ENCODE measurements at regions not wholly inside any gene's neighbourhood (a gene's known extent, or its start where the extent isn't known, plus 50 kb on each side); places are given as distances from the start of the nearest gene placed in this dataset.
"Not testable (repeated sequence)": the region's sequence is repeated elsewhere in the genome, so short reads cannot be mapped to it uniquely, and the experiment has no call there.

DNA sequence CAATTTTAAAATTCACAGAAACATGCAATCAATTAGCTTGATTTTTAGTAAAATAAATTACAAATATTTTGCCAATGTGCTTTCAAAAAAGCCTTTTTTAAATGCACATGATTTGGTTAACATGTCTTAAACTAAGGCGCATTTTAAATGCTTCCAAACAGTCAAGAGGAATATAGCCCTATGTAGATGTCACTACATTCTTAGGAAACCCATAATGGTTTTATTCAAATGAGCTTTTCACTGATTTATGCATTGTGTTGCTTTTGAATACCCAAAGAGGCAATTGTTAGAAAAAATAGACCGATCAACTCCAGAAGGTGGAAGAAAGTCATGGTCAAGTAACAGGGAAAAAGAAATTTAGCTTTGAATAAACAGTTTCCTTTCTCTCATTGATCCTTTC is 366.9 kb upstream of the PPP2R3A start:
- Mint-ChIP-seq H3K4me1 (no peaks in the 10 kb centered on the region), H3K36me3 (no peaks in the 10 kb centered on the region), H3K27ac (no peak overlapping the region), H3K27me3 (peaks cover 9% of the 10 kb centered on the region), H3K9me3 (no peaks in the 10 kb centered on the region), H3K4me3 (no peak overlapping the region)
- no peak for ATAC-seq

DNA sequence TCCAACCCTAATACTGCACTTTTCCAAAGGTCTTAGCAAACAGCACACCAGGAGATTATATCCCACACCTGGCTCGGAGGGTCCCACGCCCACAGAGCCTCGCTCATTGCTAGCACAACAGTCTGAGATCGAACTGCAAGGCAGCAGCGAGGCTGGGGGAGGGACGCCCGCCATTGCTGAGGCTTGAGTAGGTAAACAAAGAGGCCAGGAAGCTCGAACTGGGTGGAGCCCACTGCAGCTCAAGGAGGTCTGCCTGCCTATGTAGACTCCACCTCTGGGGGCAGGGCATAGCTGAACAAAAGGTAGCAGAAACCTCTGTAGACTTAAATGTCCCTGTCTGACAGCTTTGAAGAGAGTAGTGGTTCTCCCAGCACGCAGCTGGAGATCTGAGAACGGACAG is 361.0 kb upstream of the PPP2R3A start:
- H3K36me3 Mint-ChIP-seq, H3K27ac Mint-ChIP-seq, H3K4me1 Mint-ChIP-seq, H3K27me3 Mint-ChIP-seq, H3K4me3 Mint-ChIP-seq, ATAC-seq, H3K9me3 Mint-ChIP-seq: not testable (repeated sequence)

DNA sequence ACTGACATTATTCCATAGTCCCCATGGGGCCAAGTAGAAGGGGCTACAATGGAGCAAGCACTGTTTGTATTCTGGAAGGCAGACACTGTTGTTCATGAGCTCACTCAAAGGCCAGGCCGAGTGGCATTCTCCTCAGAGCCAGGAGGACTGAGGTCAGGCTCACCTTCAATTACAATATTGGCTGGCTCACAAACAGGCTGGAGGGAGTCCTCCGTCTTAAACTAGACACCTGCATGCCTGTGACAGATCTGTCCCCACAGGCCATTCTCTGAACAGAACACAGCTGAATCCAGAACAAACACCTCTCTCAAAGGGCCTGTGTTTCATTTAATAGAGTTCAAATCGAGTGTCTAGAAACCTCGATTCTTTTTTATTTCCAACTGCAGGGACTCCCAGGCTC is 347.4 kb upstream of the PPP2R3A start:
- Mint-ChIP-seq H3K9me3 (peaks cover 5% of the 10 kb centered on the region), H3K27me3 (no peaks in the 10 kb centered on the region), H3K4me3 (no peak overlapping the region), H3K4me1 (no peaks in the 10 kb centered on the region), H3K36me3 (no peaks in the 10 kb centered on the region), H3K27ac (no peak overlapping the region)
- ATAC-seq = no peak

DNA sequence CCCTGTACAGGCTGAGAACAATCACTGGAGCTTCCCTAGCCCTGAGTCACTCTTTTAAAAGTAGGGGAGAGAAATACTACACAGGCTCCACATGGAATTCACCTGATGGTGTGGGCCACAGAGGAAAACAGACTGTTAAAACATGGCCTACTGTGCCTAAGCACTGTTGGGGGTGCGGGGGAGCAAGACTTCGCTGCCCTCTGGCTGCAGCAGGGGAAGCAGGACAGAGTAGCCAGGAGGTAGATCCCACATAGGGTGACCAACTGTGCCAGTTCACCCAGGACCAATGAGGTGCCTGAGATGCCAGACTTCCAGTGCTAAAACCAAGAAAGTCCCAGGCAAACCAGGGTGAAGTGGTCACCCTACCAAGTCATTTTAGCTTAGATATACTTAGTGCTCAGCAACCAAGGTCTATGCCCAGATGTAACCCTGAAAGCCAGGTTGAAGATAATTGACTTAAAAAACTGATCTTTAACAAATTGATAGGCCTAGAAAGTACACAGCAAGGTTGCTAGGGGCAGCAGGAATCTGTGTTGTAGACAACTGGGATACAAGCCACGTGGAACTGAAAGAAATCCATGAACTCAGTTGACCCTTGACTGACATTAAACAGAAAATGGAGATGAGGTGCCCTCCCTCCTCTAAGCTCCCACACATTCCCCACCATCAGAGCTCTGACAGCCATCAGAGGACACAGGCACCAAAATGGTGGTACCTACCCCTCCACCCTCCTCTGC is 344.2 kb upstream of the PPP2R3A start:
- no peak overlapping the region for H3K27ac Mint-ChIP-seq
- no peaks in the 10 kb centered on the region for H3K9me3 Mint-ChIP-seq
- H3K27me3 Mint-ChIP-seq = no peaks in the 10 kb centered on the region
- H3K4me1 Mint-ChIP-seq = no peaks in the 10 kb centered on the region
- no peak for ATAC-seq
- H3K4me3 Mint-ChIP-seq = no peak overlapping the region
- no peaks in the 10 kb centered on the region for H3K36me3 Mint-ChIP-seq

DNA sequence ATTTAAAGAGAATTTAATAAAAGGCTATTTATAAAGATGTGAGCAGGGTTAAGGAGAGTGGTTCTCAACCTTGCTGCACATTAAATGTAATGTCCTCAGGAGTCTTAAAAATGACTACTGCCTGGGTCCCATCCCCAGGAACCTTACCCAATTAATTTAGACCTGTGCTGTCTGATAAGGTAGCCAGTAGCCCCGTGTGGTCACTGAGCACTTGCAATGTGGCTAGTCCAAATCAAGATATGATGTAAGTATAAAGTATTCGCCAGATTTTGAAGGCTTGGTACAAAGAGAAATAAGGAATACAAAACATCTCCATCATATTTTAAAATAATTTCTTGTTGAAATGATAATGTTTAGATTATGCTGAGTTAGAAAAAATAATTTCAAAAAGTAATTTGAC is 343.3 kb upstream of the PPP2R3A start:
- Mint-ChIP-seq H3K27me3 (no peaks in the 10 kb centered on the region), H3K9me3 (no peaks in the 10 kb centered on the region), H3K4me1 (no peaks in the 10 kb centered on the region), H3K4me3 (no peak overlapping the region), H3K36me3 (no peaks in the 10 kb centered on the region), H3K27ac (no peak overlapping the region)
- ATAC-seq = no peak

DNA sequence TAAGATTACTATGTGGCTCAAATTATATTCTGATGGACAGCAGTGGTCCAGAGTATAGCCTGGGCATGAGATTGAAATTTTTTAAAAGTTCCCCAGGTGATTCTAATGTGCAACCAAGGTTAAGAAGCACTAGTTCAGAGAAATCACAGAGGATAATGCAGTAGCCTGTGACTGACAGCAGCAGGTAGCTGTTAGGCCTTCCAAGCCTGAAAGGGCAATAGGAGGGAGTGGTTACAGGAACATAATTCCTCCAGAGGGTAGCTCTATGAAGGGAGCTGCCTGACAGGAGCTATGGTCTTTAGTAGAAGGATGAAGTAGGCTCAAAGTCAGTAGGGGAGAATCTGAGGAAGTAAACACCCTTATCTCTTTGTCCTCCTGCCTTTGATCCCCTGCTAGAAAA is 342.9 kb upstream of the PPP2R3A start:
- Mint-ChIP-seq H3K9me3 (no peaks in the 10 kb centered on the region), H3K4me1 (no peaks in the 10 kb centered on the region), H3K4me3 (no peak overlapping the region), H3K27me3 (no peaks in the 10 kb centered on the region), H3K36me3 (no peaks in the 10 kb centered on the region), H3K27ac (no peak overlapping the region)
- ATAC-seq = no peak

DNA sequence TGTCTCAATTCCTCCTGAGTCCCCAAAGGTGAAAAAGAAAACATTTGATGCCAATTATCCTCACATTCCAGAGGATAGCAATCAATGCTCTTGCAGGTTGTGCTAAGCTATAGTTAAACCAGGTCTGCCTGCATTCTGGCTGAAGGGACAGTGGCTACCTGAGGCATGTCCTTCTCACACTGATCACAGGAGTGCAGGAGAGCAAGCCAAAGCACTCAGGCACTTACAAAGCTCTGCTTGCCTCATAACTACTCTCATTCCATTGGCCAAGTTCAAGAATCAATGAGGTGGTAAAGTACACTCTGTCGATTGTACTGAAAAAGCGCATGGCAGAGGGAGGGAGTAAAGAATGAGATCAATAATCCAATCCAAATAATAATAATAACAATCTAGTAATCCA is 342.0 kb upstream of the PPP2R3A start:
- no peaks in the 10 kb centered on the region for H3K36me3 Mint-ChIP-seq
- no peak overlapping the region for H3K27ac Mint-ChIP-seq
- no peak overlapping the region for H3K4me3 Mint-ChIP-seq
- no peaks in the 10 kb centered on the region for H3K9me3 Mint-ChIP-seq
- H3K4me1 Mint-ChIP-seq = no peaks in the 10 kb centered on the region
- ATAC-seq = no peak
- no peaks in the 10 kb centered on the region for H3K27me3 Mint-ChIP-seq

DNA sequence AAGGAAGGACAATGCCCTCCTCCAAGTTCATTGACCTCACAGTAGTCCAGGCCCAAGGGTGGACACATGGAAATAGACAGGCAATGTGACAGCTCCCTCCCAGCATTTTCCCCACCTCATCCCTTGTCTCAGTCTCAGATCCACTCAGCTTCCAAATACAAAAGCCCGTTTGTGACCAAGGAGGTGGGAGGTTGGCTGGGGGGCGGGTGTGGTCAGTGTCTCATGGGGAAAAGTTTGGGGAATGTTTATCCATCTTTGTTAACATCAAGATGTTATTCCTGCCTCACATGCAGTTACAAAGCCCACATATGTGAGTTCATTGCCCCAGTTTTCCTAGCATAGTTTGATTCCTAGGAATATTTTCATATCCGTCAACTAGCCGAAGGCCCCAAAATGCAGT is 338.5 kb upstream of the PPP2R3A start:
- Mint-ChIP-seq H3K4me3 (no peak overlapping the region), H3K4me1 (no peaks in the 10 kb centered on the region), H3K9me3 (no peaks in the 10 kb centered on the region), H3K27me3 (no peaks in the 10 kb centered on the region), H3K36me3 (no peaks in the 10 kb centered on the region), H3K27ac (no peak overlapping the region)
- ATAC-seq = no peak

DNA sequence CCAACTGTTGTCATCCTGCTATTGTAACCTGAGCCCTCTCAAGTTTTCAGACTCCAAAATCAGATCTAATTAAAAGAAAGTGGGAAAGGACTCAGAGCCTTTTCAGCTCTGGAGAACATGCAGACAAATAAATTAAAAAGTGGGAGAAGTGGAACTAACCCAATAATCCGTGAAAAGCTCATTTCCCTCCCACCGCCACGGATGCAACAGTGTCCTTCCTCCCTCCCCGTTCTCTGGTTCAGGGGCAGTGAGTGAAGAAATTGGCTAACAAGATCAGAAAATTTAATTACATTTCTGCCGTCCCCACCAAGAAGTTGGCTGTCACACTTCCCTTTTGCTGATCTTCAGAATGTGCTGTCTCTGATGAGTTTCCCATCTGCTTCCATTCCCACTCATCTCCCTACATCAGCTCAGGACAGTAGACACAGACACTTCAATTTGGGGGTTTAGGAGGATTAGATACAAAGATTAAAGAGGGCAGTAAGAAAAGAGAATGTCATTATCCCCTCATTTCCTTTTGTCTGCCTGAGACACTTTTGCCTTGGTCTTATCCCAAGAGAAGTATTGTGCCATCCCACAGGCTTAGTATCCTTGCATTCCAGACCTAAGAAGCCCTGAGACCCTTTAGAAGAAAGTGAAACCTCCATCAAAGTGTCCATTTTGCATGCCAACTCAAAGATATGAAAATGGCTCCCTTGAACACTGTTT is 335.7 kb upstream of the PPP2R3A start:
- H3K27ac Mint-ChIP-seq = no peak overlapping the region
- H3K27me3 Mint-ChIP-seq = no peaks in the 10 kb centered on the region
- no peak overlapping the region for H3K4me3 Mint-ChIP-seq
- no peaks in the 10 kb centered on the region for H3K36me3 Mint-ChIP-seq
- H3K9me3 Mint-ChIP-seq = no peaks in the 10 kb centered on the region
- no peaks in the 10 kb centered on the region for H3K4me1 Mint-ChIP-seq
- ATAC-seq = no peak

DNA sequence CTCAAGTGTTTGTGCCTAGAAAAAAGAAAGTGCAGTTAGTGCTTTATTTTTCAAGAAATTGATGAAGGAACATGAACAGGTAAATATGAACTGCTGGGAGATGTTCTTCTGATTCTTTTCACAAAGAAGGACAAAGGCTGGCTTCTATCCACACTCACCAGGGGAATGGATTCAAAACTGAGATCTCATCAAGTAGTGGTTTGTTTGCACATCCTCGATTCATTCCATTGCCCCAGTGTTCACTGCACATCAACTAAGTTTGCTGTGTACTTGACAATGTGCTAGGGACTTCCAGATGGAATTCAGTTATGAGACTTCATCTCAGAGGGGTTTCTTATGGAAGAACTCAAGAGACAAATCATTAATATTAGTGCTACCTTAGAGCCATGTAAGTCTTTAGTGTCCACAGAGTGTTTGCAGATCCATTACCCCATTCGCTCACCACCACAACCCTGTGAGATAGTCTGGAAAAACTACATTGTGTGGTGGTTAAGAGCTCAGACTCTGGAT is 332.9 kb upstream of the PPP2R3A start:
- no peaks in the 10 kb centered on the region for H3K36me3 Mint-ChIP-seq
- no peaks in the 10 kb centered on the region for H3K4me1 Mint-ChIP-seq
- H3K9me3 Mint-ChIP-seq = peaks cover 3% of the 10 kb centered on the region
- H3K27ac Mint-ChIP-seq = no peak overlapping the region
- no peak for ATAC-seq
- no peak overlapping the region for H3K4me3 Mint-ChIP-seq
- no peaks in the 10 kb centered on the region for H3K27me3 Mint-ChIP-seq

DNA sequence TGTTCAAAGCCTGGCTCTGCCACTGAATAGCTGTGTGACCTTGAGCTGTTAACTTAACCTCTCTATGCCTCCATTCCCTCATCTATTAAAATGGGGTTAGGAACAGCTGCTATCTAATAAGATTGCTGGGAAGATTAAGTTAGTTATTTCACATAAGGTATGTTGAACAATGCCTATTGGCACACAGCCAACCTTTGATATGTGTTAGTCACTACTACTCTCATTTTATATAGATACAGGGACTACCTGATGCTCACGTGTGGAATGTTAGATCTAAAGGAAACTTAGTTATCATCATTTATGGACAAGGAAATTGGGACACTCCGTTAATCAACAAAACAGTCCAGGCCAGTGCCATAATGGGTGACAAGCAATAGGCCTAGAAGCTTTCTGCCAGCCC is 332.4 kb upstream of the PPP2R3A start:
- Mint-ChIP-seq H3K36me3 (no peaks in the 10 kb centered on the region), H3K4me3 (no peak overlapping the region), H3K4me1 (no peaks in the 10 kb centered on the region), H3K27ac (no peak overlapping the region), H3K9me3 (peaks cover 3% of the 10 kb centered on the region), H3K27me3 (no peaks in the 10 kb centered on the region)
- ATAC-seq = no peak

DNA sequence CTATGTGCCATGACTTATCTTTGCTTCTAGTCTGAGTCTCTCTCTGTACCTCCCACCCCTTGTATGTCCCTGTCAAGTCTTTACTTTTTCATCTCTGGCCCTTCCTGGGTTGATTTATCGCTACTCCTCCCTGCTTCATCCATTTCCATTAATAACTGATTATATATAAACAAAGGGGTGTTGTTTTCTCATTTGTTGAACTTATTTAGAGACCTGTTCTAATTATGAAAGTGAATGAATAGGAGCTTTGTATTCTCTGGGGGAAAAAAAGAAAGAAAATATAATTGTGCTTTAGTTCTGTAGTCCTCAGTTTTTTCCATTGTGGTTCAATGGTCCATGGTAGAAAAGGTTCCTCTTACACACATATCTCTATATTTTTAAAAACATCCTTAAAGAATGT is 328.9 kb upstream of the PPP2R3A start:
- H3K36me3 Mint-ChIP-seq = no peaks in the 10 kb centered on the region
- no peak overlapping the region for H3K4me3 Mint-ChIP-seq
- no peak overlapping the region for H3K27ac Mint-ChIP-seq
- peaks cover 3% of the 10 kb centered on the region for H3K9me3 Mint-ChIP-seq
- no peaks in the 10 kb centered on the region for H3K4me1 Mint-ChIP-seq
- ATAC-seq = no peak
- H3K27me3 Mint-ChIP-seq = no peaks in the 10 kb centered on the region

DNA sequence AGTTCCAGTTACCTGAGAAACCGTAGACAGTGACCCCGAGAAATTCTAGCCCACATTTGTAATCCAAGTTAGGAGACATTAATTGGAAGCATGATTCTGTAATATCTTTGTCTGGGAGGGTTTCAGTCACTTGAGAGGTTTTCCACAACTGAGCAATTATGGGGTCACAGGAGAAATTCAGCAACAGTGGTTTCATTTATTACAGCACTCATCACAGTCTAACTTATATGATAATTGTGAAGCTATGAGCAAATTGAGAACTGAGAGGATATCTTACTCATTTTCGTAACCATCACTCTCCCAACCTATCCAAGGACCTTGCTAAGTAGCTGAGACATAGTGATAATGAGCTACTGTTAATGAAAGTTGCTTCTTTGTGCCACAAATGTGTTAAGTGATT is 328.5 kb upstream of the PPP2R3A start:
- ATAC-seq = no peak
- H3K27me3 Mint-ChIP-seq = no peaks in the 10 kb centered on the region
- H3K9me3 Mint-ChIP-seq = peaks cover 3% of the 10 kb centered on the region
- no peaks in the 10 kb centered on the region for H3K36me3 Mint-ChIP-seq
- H3K4me3 Mint-ChIP-seq = no peak overlapping the region
- no peak overlapping the region for H3K27ac Mint-ChIP-seq
- H3K4me1 Mint-ChIP-seq = no peaks in the 10 kb centered on the region

DNA sequence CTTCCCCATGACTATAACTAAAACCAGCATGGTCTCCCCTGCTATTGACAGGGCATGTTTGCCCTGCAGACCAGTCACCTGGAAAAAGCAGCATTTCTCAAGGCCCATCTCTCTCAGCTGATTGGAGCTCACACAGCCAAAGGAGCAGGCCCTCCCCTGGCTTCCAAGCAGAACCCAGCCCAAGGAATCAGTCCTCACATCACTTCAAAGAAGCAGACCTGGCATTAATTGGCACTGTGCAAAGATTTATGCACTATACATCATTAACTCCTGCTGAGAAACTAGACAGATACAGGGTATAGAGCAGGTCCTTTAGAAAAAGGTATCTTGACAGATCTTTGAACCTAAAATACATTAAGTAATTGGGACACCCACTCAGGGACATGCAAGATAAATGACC is 323.8 kb upstream of the PPP2R3A start:
- Mint-ChIP-seq H3K9me3 (peaks cover 6% of the 10 kb centered on the region), H3K4me3 (no peak overlapping the region), H3K27me3 (no peaks in the 10 kb centered on the region), H3K36me3 (no peaks in the 10 kb centered on the region), H3K27ac (no peak overlapping the region), H3K4me1 (no peaks in the 10 kb centered on the region)
- ATAC-seq = no peak

DNA sequence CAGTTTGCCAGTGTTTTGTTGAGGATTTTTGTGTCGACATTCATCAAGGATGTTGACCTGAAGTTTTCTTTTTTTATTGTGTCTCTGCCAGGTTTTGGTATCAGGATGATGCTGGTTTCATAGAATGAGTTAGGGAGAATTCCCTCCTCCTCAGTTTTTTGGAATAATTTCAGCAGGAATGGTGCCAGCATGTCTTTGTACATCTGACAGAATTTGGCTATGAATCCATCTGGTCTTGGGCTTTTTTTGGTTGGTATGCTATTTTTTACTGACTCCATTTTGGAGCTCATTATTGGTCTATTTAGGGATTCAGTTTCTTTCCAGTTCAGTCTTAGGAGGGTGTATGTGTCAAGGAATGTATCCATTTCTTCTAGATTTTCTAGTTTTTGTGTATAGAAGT is 320.0 kb upstream of the PPP2R3A start:
- no peaks in the 10 kb centered on the region for H3K4me1 Mint-ChIP-seq
- H3K27ac Mint-ChIP-seq = no peak overlapping the region
- H3K27me3 Mint-ChIP-seq = peaks cover 9% of the 10 kb centered on the region
- H3K4me3 Mint-ChIP-seq = no peak overlapping the region
- H3K9me3 Mint-ChIP-seq = peaks cover 10% of the 10 kb centered on the region
- ATAC-seq = no peak
- no peaks in the 10 kb centered on the region for H3K36me3 Mint-ChIP-seq

DNA sequence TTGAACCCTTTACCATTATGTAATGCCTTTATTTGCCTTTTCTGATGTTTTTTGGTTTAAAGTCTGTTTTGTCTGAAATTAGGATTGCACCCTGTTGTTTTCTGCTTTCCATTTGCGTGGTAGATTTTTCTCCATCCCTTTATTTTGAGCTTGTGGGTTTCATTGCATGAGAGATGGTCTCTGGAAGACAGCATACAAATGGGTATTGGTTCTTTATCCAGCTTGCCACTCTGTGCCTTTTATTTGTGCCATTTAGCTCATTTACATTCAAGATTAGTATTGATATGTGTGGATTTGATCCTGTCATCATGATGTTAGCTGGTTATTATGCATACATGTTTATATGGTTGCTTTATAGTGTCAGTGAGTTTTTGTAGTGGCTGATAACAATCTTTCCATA is 318.7 kb upstream of the PPP2R3A start:
- no peak for ATAC-seq
- no peak overlapping the region for H3K27ac Mint-ChIP-seq
- peaks cover 18% of the 10 kb centered on the region for H3K27me3 Mint-ChIP-seq
- no peaks in the 10 kb centered on the region for H3K4me1 Mint-ChIP-seq
- no peaks in the 10 kb centered on the region for H3K36me3 Mint-ChIP-seq
- H3K4me3 Mint-ChIP-seq = no peak overlapping the region
- H3K9me3 Mint-ChIP-seq = peaks cover 10% of the 10 kb centered on the region

All from stimulated activated memory B cell treated with anti-CD40 and anti-IgM and Interleukin-4, amounts not matched to agents 10 μg/mL and 1 μg/mL and 100 μg/mL, for 72 hours (primary cell).